Suprapubic skin (tissue), 4 donors: ENCODE measurements at regions not wholly inside any gene's neighbourhood (a gene's known extent, or its start where the extent isn't known, plus 50 kb on each side); places are given as distances from the start of the nearest gene placed in this dataset.

Source experiments
- DNase-seq, 2 donors: peaks; one replicate each; pipeline ENCODE4 v3.0.0-alpha.2; 2019; ENCODE audit warnings: low spot score in 2 of 2
- H3K27ac ChIP-seq: fragments of 200-600 bp; sonication (generic); one replicate; pipeline ENCODE4 v1.5.1; 2019
- H3K27me3 ChIP-seq: fragments of 200-600 bp; sonication (generic); one replicate; pipeline ENCODE4 v1.5.1; 2019
- H3K36me3 ChIP-seq: fragments of 200-600 bp; sonication (generic); one replicate; pipeline ENCODE4 v1.5.1; 2019
- H3K4me1 ChIP-seq: fragments of 200-600 bp; sonication (generic); one replicate; pipeline ENCODE4 v1.5.1; 2019
- H3K4me3 ChIP-seq: fragments of 200-600 bp; sonication (generic); one replicate; pipeline ENCODE4 v1.5.1; 2019; ENCODE audit warnings: mild to moderate bottlenecking
- H3K9me3 ChIP-seq: fragments of 200-600 bp; sonication (generic); one replicate; pipeline ENCODE4 v1.5.1; 2019
- CTCF ChIP-seq, 2 donors: fragments of 200-600 bp in 1 of 2; fragments of 450-650 bp in 1 of 2; sonication (generic) in 1 of 2; IDR thresholded peaks; one replicate each; pipeline ENCODE4 v1.5.1; 2016 to 2019; ENCODE audit warnings: antibody characterized with exemption in 2 of 2, mild to moderate bottlenecking in 1 of 2, moderate library complexity in 1 of 2
- EP300 ChIP-seq: sonication (generic); formaldehyde crosslinking; IDR thresholded peaks from one replicate; pipeline ENCODE4 v1.6.1; 2017; ENCODE audit warnings: antibody characterized with exemption
- POLR2A ChIP-seq, 2 donors: fragments of 450-650 bp; IDR thresholded peaks; one replicate each; pipeline ENCODE4 v1.6.1; 2017; ENCODE audit warnings: antibody characterized with exemption in 2 of 2, mild to moderate bottlenecking in 2 of 2, moderate library complexity in 2 of 2
- POLR2AphosphoS5 ChIP-seq, 3 donors: sonication (generic); formaldehyde crosslinking; IDR thresholded peaks; one replicate each; pipeline ENCODE4 v1.6.1; 2017; ENCODE audit warnings: antibody characterized with exemption in 3 of 3
- WGBS: methylation state at CpG from one replicate; pipeline ENCODE4 v1.1.5; 2018; 5-methylcytosine and 5-hydroxymethylcytosine counted together

- Histone ChIP-seq H3K4me3 (no peak overlapping the region), H3K27ac (no peak overlapping the region), H3K27me3 (no peaks in the 10 kb centered on the region), H3K4me1 (no peaks in the 10 kb centered on the region), H3K36me3 (no peaks in the 10 kb centered on the region), H3K9me3 (no peaks in the 10 kb centered on the region)
- 43% methylated on average over 7 of the region's 7 CpGs for WGBS
- DNase-seq = no peak
- TF ChIP-seq POLR2A (IDR thresholded peaks at IDR 0.05) = no peak
- TF ChIP-seq CTCF (IDR thresholded peaks at IDR 0.05) = no peak
- TF ChIP-seq POLR2AphosphoS5 (IDR thresholded peaks at IDR 0.05) = no peak
- TF ChIP-seq EP300 = no peak
These were observed 409.2 kb upstream of the TMPO start for GRCh38 chr12:98106031-98106683.

- Histone ChIP-seq H3K27me3 (no peaks in the 10 kb centered on the region), H3K4me3 (no peak overlapping the region), H3K9me3 (no peaks in the 10 kb centered on the region), H3K4me1 (no peaks in the 10 kb centered on the region), H3K27ac (no peak overlapping the region), H3K36me3 (no peaks in the 10 kb centered on the region)
- TF ChIP-seq POLR2A (IDR thresholded peaks at IDR 0.05) = no peak
- no peak for TF ChIP-seq EP300
- TF ChIP-seq POLR2AphosphoS5 (IDR thresholded peaks at IDR 0.05) = no peak
- TF ChIP-seq CTCF (IDR thresholded peaks at IDR 0.05) = no peak
- DNase-seq = no peak
- WGBS = 60% methylated on average over 3 of the region's 3 CpGs
These were observed 406.1 kb upstream of the TMPO start for GRCh38 chr12:98109266-98109665.

GRCh38 chr12:98110536-98110935 lies 404.9 kb upstream of the TMPO start:
- no peak overlapping the region for H3K27ac ChIP-seq
- no peaks in the 10 kb centered on the region for H3K36me3 ChIP-seq
- no peaks in the 10 kb centered on the region for H3K27me3 ChIP-seq
- TF ChIP-seq POLR2A (IDR thresholded peaks at IDR 0.05) (no peak), EP300 (no peak), POLR2AphosphoS5 (IDR thresholded peaks at IDR 0.05) (no peak), CTCF (IDR thresholded peaks at IDR 0.05) (no peak)
- DNase-seq = no peak
- WGBS = 57% methylated on average over 8 of the region's 8 CpGs
- H3K4me3 ChIP-seq = no peak overlapping the region
- H3K4me1 ChIP-seq = no peaks in the 10 kb centered on the region
- no peaks in the 10 kb centered on the region for H3K9me3 ChIP-seq

GRCh38 chr12:98113548-98113947 lies 401.8 kb upstream of the TMPO start:
- Histone ChIP-seq H3K27ac (no peak overlapping the region), H3K4me1 (no peaks in the 10 kb centered on the region), H3K9me3 (no peaks in the 10 kb centered on the region), H3K36me3 (no peaks in the 10 kb centered on the region), H3K4me3 (no peak overlapping the region), H3K27me3 (no peaks in the 10 kb centered on the region)
- no peak for DNase-seq
- TF ChIP-seq CTCF (IDR thresholded peaks at IDR 0.05) = no peak
- no peak for TF ChIP-seq EP300
- WGBS = 90% methylated on average over 2 of the region's 2 CpGs

GRCh38 chr12:98121963-98122362 lies 393.4 kb upstream of the TMPO start:
- Histone ChIP-seq H3K4me3 (no peak overlapping the region), H3K4me1 (no peaks in the 10 kb centered on the region), H3K9me3 (no peaks in the 10 kb centered on the region), H3K36me3 (no peaks in the 10 kb centered on the region), H3K27ac (no peak overlapping the region), H3K27me3 (no peaks in the 10 kb centered on the region)
- DNase-seq = no peak
- 58% methylated on average over 4 of the region's 4 CpGs for WGBS
- no peak for TF ChIP-seq POLR2AphosphoS5 (IDR thresholded peaks at IDR 0.05)
- no peak for TF ChIP-seq POLR2A (IDR thresholded peaks at IDR 0.05)
- TF ChIP-seq CTCF (IDR thresholded peaks at IDR 0.05) = no peak
- TF ChIP-seq EP300 = no peak
